ENCODE measurements at regions not wholly inside any gene's neighbourhood (a gene's known extent, or its start where the extent isn't known, plus 50 kb on each side); places are given as distances from the start of the nearest gene placed in this dataset.

DNA sequence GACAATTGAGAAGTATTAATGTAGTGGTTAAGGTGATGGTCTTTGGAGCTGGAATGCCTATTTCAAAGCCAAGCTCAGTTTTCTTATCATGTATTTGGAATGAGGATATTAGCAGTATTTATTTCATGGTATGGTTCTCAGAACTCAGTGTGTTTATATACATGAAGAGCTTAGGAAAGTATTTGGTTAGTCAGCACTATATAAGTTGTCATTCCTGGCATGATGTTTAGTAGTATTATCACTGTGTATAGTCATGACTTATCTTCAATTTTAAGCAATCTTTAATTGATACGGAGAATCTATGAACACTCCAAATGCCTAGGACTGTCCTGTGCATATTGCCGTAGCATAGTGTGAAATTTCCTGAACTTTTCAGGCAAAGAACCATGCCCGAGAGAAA, 501.9 kb upstream of the USP24 start:
- TF ChIP-seq, protein P1, sequence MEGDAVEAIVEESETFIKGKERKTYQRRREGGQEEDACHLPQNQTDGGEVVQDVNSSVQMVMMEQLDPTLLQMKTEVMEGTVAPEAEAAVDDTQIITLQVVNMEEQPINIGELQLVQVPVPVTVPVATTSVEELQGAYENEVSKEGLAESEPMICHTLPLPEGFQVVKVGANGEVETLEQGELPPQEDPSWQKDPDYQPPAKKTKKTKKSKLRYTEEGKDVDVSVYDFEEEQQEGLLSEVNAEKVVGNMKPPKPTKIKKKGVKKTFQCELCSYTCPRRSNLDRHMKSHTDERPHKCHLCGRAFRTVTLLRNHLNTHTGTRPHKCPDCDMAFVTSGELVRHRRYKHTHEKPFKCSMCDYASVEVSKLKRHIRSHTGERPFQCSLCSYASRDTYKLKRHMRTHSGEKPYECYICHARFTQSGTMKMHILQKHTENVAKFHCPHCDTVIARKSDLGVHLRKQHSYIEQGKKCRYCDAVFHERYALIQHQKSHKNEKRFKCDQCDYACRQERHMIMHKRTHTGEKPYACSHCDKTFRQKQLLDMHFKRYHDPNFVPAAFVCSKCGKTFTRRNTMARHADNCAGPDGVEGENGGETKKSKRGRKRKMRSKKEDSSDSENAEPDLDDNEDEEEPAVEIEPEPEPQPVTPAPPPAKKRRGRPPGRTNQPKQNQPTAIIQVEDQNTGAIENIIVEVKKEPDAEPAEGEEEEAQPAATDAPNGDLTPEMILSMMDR (IDR thresholded peaks at IDR 0.05), result no peak
- TF ChIP-seq EZH2 (IDR thresholded peaks at IDR 0.05), result no peak

All from neural progenitor cell (in vitro differentiated cells).